Osteocyte (in vitro differentiated cells): ENCODE measurements at regions not wholly inside any gene's neighbourhood (a gene's known extent, or its start where the extent isn't known, plus 50 kb on each side); places are given as distances from the start of the nearest gene placed in this dataset.

ENCODE experiments used
- DNase-seq: peaks from one replicate; pipeline ENCODE4 v3.0.0; 2021; ENCODE audit warnings: mixed read lengths; ENCODE audit not compliant: unreplicated experiment; ENCODE audit errors: extremely low spot score
- H3K27ac Mint-ChIP-seq: one replicate; pipeline ENCODE4 v1.8.0; 2021; ENCODE audit warnings: mild to moderate bottlenecking, mixed read lengths; ENCODE audit not compliant: unreplicated experiment
- H3K27me3 Mint-ChIP-seq: one replicate; pipeline ENCODE4 v1.8.0; 2021; ENCODE audit warnings: mixed read lengths; ENCODE audit not compliant: unreplicated experiment
- H3K36me3 Mint-ChIP-seq: one replicate; pipeline ENCODE4 v1.8.0; 2021; ENCODE audit warnings: mixed read lengths; ENCODE audit not compliant: unreplicated experiment
- H3K4me1 Mint-ChIP-seq: one replicate; pipeline ENCODE4 v1.8.0; 2021; ENCODE audit warnings: mixed read lengths; ENCODE audit not compliant: unreplicated experiment
- H3K4me3 Mint-ChIP-seq: one replicate; pipeline ENCODE4 v1.8.0; 2021; ENCODE audit warnings: mild to moderate bottlenecking, moderate library complexity, mixed read lengths; ENCODE audit not compliant: unreplicated experiment
- H3K9me3 Mint-ChIP-seq: one replicate; pipeline ENCODE4 v1.8.0; 2021; ENCODE audit warnings: mixed read lengths; ENCODE audit not compliant: unreplicated experiment
- TF ChIP-seq, protein P1 (sequence below): fragments of 200-600 bp; sonication (generic); IDR thresholded peaks from 2 replicates; pipeline ENCODE4 v1.5.0; 2021; ENCODE audit warnings: antibody characterized with exemption, mild to moderate bottlenecking, moderate library complexity

DNA sequence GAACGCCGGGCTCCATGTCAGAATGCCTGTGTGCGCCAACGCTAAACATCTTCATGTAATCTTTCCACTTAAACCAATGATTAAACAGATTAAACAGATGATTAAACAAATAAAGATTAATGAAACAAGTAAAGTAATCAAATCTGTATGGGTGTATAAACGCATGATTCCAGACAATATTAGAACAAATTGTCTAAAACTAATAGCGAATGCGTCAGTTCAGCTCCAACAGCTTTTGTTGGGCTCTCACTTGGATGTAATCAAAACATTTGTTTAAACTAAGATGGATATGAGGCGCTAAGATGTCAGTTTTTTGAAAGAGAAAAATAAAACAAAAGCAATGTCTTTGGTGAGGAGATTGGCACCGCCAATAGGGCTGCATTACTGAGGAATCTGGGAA lies 299.1 kb upstream of the TLE3 start:
- Mint-ChIP-seq H3K27me3 (peaks cover 73% of the 10 kb centered on the region), H3K4me3 (no peak overlapping the region), H3K4me1 (no peaks in the 10 kb centered on the region), H3K9me3 (no peaks in the 10 kb centered on the region), H3K27ac (no peak overlapping the region), H3K36me3 (no peaks in the 10 kb centered on the region)
- TF ChIP-seq, protein P1, sequence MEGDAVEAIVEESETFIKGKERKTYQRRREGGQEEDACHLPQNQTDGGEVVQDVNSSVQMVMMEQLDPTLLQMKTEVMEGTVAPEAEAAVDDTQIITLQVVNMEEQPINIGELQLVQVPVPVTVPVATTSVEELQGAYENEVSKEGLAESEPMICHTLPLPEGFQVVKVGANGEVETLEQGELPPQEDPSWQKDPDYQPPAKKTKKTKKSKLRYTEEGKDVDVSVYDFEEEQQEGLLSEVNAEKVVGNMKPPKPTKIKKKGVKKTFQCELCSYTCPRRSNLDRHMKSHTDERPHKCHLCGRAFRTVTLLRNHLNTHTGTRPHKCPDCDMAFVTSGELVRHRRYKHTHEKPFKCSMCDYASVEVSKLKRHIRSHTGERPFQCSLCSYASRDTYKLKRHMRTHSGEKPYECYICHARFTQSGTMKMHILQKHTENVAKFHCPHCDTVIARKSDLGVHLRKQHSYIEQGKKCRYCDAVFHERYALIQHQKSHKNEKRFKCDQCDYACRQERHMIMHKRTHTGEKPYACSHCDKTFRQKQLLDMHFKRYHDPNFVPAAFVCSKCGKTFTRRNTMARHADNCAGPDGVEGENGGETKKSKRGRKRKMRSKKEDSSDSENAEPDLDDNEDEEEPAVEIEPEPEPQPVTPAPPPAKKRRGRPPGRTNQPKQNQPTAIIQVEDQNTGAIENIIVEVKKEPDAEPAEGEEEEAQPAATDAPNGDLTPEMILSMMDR, result no peak
- DNase-seq, result no peak

DNA sequence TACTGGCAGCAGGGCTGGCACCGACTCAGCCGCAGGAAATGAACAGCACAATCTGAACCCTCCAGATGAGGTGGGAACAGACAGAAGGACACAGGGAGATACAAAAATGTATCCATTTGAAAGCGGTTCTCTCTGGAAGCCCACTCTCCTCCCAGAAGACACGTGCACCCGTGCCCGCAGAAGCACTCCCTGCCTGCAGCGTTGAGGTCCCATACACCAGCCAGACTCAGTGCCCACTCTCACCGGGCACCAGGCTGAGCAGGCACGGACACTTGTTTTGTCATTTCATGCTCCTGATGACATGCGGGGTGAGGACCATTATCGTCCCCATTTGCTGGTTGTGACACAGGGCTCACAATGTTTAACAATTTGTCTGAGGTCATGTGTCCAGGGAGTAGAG lies 297.4 kb upstream of the TLE3 start:
- TF ChIP-seq, protein P1, result no peak
- DNase-seq, result no peak
- no peaks in the 10 kb centered on the region for H3K36me3 Mint-ChIP-seq
- H3K4me3 Mint-ChIP-seq, result no peak overlapping the region
- no peaks in the 10 kb centered on the region for H3K4me1 Mint-ChIP-seq
- H3K27me3 Mint-ChIP-seq, result peaks cover 67% of the 10 kb centered on the region
- no peak overlapping the region for H3K27ac Mint-ChIP-seq
- H3K9me3 Mint-ChIP-seq, result peaks cover 7% of the 10 kb centered on the region

DNA sequence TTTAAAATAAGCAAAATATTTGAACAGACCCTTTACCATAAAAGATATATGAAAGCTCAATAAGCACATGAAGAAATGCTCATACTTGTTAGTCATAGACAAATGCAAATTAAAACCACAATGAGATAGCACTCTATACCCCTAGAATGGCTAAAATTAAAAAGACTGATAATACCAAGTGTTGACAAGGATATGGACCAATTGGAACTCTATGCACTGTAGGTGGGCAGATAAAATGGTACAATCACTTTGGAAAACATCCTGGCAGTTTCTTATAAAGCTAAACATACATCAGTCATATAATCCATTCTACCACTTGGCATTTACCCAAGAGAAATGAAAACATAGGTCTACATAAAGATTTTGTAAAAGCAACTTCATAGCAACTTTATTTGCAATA lies 293.0 kb upstream of the TLE3 start:
- Mint-ChIP-seq H3K27me3 (peaks cover 49% of the 10 kb centered on the region), H3K4me3 (no peak overlapping the region), H3K36me3 (no peaks in the 10 kb centered on the region), H3K27ac (no peak overlapping the region), H3K4me1 (no peaks in the 10 kb centered on the region), H3K9me3 (peaks cover 7% of the 10 kb centered on the region)
- TF ChIP-seq, protein P1, result no peak
- DNase-seq, result no peak

DNA sequence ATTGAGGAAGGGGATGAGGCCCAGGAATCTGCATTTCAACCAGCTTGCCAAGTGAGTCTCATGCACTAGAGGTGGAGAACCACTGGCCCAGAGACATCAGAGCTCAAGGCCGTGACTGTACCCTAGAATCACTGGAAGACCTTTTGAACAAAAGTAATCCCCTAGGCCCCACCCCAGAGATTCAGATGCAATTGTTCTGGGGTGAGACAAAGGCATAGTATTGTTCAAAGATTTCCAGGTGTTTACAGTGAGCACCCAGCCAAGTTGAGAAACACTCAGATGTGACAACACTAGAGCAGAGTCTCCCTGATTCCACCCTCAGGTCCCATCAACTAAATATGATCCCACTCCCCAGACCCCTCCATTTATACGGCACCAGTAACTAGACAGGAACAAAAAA lies 290.3 kb upstream of the TLE3 start:
- Mint-ChIP-seq H3K4me3 (no peak overlapping the region), H3K27ac (no peak overlapping the region)
- TF ChIP-seq, protein P1, result no peak

DNA sequence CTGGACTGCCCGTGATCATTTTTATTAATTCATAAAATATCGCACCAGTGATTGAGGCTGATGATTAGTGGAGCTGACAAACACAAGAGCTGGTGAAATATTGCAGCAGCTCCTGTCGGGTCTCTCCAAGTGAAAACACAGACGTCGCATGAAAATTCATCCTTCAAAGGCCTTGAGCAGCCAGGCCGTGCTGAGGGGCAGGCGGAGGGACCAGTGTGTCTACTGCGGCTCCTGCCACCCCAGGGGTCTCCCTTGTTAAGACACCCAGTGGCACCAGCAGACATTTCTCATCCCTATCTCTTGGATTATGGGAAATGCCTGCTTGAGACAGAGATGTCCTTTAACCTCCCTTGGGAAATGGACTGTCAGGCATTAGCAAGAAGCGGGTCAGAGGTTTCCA lies 289.4 kb upstream of the TLE3 start:
- Mint-ChIP-seq H3K27ac (no peak overlapping the region), H3K4me3 (no peak overlapping the region), H3K4me1 (no peaks in the 10 kb centered on the region), H3K27me3 (peaks cover 42% of the 10 kb centered on the region), H3K9me3 (peaks cover 7% of the 10 kb centered on the region), H3K36me3 (no peaks in the 10 kb centered on the region)
- TF ChIP-seq, protein P1, result no peak
- peak; percentile 73 for DNase-seq

More for the DNA sequence above, 290.3 kb upstream of the TLE3 start:
- Mint-ChIP-seq H3K36me3 (no peaks in the 10 kb centered on the region), H3K9me3 (peaks cover 7% of the 10 kb centered on the region), H3K27me3 (peaks cover 42% of the 10 kb centered on the region), H3K4me1 (no peaks in the 10 kb centered on the region)
- peak; percentile 23 for DNase-seq
